Ascending aorta (tissue), 2 donors: ENCODE measurements at regions not wholly inside any gene's neighbourhood (a gene's known extent, or its start where the extent isn't known, plus 50 kb on each side); places are given as distances from the start of the nearest gene placed in this dataset.

Experiments
- DNase-seq, 2 donors: peaks; one replicate each; pipeline ENCODE4 v3.0.0-alpha.2; 2019; ENCODE audit warnings: low spot score in 2 of 2
- H3K27ac ChIP-seq, 2 donors: fragments of 200-600 bp; sonication (generic); one replicate each; pipeline ENCODE4 v1.5.1; 2016 to 2017; ENCODE audit warnings: mild to moderate bottlenecking in 1 of 2
- H3K27me3 ChIP-seq: fragments of 200-600 bp; sonication (generic); one replicate; pipeline ENCODE4 v1.5.1; 2017
- H3K36me3 ChIP-seq, 2 donors: fragments of 200-600 bp; sonication (generic); one replicate each; pipeline ENCODE4 v1.5.1; 2016
- H3K4me1 ChIP-seq, 2 donors: fragments of 200-600 bp; sonication (generic); one replicate each; pipeline ENCODE4 v1.5.1; 2016 to 2017; ENCODE audit warnings: mild to moderate bottlenecking in 1 of 2
- H3K4me3 ChIP-seq, 2 donors: fragments of 200-600 bp; sonication (generic); one replicate each; pipeline ENCODE4 v1.5.1; 2016 to 2017; ENCODE audit warnings: mild to moderate bottlenecking in 1 of 2
- H3K9me3 ChIP-seq, 2 donors: fragments of 200-600 bp; sonication (generic); one replicate each; pipeline ENCODE4 v1.5.1; 2016
- intact Hi-C: fragments of 100-400 bp; cut with DNase I; formaldehyde crosslinking; loops from one replicate; pipeline ENCODE4 v1.15.1; 2023
- TF ChIP-seq, protein P1 (sequence below), 3 experiments: fragments of 200-600 bp in 2 of 3; fragments of 450-650 bp in 1 of 3; sonication (generic) in 2 of 3; IDR thresholded peaks; one replicate each; pipeline ENCODE4 v1.5.1; 2016 to 2019; ENCODE audit warnings: antibody characterized with exemption in 3 of 3, mild to moderate bottlenecking in 1 of 3, moderate library complexity in 1 of 3

DNA sequence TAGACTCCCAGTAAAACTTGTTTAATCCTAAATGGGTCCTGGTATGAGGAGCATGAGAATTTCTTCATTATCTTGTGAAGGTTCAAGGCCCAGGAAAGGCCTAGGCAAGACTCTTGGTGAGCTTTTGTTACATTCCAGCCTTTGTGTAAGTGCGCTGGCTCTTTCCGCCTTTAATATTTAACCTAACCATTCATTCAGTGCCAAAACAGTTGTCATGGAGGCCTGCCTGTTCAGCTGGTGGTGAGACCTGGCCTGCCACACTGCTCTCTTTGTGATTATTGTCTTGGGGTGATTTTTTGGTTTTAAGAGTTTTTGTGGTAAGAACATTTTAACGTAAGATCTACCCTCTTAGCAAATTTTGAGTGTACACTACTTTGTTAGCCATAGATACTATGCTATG, 127.5 kb upstream of the WWC1 start:
- no peaks in the 10 kb centered on the region for H3K27me3 ChIP-seq
- no peak for DNase-seq
- H3K36me3 ChIP-seq, result no peaks in the 10 kb centered on the region
- no peaks in the 10 kb centered on the region for H3K4me1 ChIP-seq
- H3K9me3 ChIP-seq, result no peaks in the 10 kb centered on the region
- no peak overlapping the region for H3K4me3 ChIP-seq
- no peak overlapping the region for H3K27ac ChIP-seq
- TF ChIP-seq, protein P1, sequence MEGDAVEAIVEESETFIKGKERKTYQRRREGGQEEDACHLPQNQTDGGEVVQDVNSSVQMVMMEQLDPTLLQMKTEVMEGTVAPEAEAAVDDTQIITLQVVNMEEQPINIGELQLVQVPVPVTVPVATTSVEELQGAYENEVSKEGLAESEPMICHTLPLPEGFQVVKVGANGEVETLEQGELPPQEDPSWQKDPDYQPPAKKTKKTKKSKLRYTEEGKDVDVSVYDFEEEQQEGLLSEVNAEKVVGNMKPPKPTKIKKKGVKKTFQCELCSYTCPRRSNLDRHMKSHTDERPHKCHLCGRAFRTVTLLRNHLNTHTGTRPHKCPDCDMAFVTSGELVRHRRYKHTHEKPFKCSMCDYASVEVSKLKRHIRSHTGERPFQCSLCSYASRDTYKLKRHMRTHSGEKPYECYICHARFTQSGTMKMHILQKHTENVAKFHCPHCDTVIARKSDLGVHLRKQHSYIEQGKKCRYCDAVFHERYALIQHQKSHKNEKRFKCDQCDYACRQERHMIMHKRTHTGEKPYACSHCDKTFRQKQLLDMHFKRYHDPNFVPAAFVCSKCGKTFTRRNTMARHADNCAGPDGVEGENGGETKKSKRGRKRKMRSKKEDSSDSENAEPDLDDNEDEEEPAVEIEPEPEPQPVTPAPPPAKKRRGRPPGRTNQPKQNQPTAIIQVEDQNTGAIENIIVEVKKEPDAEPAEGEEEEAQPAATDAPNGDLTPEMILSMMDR (IDR thresholded peaks at IDR 0.05), result no peak
- intact Hi-C loops, result no loop called here

DNA sequence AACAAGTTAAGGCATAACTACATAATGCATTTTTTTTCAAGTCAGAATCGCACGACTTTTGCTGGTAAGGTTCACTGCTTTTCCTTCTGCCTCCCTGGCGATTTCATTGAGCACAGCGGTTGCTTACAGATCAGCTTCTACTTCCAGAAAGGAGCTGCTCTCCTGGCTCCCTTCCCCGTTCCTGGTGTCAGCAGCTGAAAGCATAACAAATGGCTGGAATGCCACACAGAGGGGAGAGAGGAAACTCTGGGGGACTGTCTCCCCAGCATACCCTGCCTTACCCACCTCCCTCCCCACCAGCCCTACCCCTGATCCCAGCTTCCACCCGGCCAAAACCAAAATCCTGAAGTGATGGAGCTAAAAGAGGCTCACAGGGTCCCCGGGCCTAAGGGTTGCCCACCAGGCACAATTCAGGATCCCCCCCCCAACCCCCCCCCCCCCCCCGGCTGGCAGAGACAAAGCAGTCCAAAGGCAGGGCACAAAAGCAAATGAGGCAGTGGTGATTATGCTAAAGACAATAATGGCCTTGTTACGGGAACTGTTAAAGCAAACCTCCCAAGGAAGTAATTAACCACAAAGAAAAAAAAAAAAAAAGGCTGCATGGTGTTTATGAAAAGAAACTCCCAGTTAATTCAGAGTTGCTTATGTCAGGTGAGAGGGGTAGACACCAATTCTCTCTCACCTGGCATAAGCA, 126.1 kb upstream of the WWC1 start:
- Histone ChIP-seq H3K27ac (no peak overlapping the region), H3K4me3 (no peak overlapping the region), H3K4me1 (peaks cover 0 to 2% of the 10 kb centered on the region in 2 donors), H3K36me3 (no peaks in the 10 kb centered on the region), H3K9me3 (no peaks in the 10 kb centered on the region), H3K27me3 (no peaks in the 10 kb centered on the region)
- intact Hi-C loops, result no loop called here
- TF ChIP-seq, protein P1 (IDR thresholded peaks at IDR 0.05), result no peak
- DNase-seq, result no peak

DNA sequence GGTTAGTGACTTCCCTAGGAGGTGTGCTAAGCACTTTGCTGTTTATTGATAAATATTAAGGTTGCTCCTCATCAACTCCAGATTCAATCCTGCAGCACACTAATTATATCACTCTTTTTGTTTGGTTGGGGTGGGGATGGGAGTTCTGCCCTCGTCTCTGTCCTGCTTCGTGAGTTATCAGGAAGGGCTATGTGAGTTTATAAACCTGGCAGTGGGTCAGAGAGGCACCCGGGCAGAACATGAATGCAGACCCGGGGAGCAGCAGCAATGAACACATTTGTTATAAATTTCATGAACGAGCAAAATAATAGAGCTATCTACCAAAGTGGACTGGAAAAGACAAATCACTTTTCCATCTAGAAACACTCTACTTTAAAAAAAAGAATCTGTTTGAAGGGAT, 125.5 kb upstream of the WWC1 start:
- no peaks in the 10 kb centered on the region for H3K27me3 ChIP-seq
- H3K4me3 ChIP-seq, result no peak overlapping the region
- no peaks in the 10 kb centered on the region for H3K9me3 ChIP-seq
- intact Hi-C loops, result no loop called here
- H3K4me1 ChIP-seq, result peaks cover 0 to 2% of the 10 kb centered on the region in 2 donors
- H3K27ac ChIP-seq, result no peak overlapping the region
- no peaks in the 10 kb centered on the region for H3K36me3 ChIP-seq
- DNase-seq, result no peak
- TF ChIP-seq, protein P1 (IDR thresholded peaks at IDR 0.05), result no peak

DNA sequence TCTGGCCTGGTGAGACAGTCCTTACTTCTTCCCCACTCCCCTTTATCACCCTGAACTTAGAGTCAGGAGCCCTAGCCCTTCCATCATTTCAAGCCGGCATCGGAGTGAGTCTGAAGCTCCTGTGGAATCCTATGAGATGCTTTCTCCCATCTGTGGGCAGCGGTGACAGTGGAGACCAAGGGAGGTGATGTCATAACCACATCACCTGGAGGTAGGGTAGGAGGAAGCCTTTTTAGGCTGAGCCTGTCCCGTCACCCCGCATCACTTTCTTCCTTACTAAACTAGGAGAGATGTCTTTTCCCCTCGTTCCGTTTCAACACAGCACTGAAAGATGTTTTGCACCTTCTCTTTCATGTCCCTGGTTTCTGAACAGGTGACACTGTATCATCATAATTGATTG, 124.1 kb upstream of the WWC1 start:
- H3K9me3 ChIP-seq, result no peaks in the 10 kb centered on the region
- H3K27ac ChIP-seq, result no peak overlapping the region
- no peaks in the 10 kb centered on the region for H3K27me3 ChIP-seq
- DNase-seq, result no peak
- intact Hi-C loops, result no loop called here
- TF ChIP-seq, protein P1 (IDR thresholded peaks at IDR 0.05), result no peak
- H3K4me3 ChIP-seq, result no peak overlapping the region
- H3K36me3 ChIP-seq, result no peaks in the 10 kb centered on the region
- H3K4me1 ChIP-seq, result peaks cover 0 to 2% of the 10 kb centered on the region in 2 donors

DNA sequence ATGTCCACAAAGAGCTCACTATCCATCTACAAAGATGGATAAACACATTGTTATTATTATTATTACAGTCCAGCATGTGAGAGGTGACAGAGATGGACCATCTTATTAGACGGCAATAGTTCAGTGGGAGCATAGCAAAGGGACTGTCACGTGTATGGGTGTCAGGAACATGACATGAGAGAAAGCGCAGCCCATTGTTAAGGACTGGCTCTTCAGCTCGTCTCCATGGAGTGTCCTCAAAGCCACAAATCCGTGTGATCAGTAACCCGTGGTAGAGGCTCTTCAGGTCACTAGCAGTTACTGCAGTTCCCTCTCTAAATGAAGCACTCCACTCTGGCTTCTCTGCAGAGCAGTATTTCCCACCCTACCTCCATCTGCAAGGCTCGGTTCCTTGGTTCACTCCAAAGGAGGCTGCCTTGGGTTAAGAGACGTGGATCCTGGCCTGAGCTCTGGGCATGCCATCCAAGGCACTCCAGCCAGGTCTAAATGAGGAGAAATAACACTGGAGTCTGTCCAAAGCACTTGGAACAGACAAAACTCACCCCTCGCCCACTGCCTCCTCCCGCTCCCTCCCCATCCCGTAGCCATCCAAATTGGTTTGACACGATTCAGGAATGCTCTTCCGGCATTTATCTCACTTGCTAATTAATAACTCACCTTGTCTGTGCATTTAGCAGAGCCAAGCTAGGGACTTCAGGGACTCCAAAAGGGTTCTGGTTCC, 122.3 kb upstream of the WWC1 start:
- TF ChIP-seq, protein P1 (IDR thresholded peaks at IDR 0.05), result no peak
- intact Hi-C loops, result no loop called here
- DNase-seq, result no peak
- Histone ChIP-seq H3K4me3 (no peak overlapping the region), H3K27ac (no peak overlapping the region), H3K27me3 (no peaks in the 10 kb centered on the region), H3K4me1 (peaks cover 0 to 2% of the 10 kb centered on the region in 2 donors), H3K9me3 (no peaks in the 10 kb centered on the region), H3K36me3 (no peaks in the 10 kb centered on the region)
